Immature natural killer cell (primary cell): ENCODE measurements at regions not wholly inside any gene's neighbourhood (a gene's known extent, or its start where the extent isn't known, plus 50 kb on each side); places are given as distances from the start of the nearest gene placed in this dataset.

Source experiments
- DNase-seq, 3 donors: peaks; one replicate each; pipeline ENCODE4 v3.0.0; 2022; ENCODE audit warnings: mixed read lengths in 1 of 3
- H3K27ac Mint-ChIP-seq, 6 donors: one replicate each; pipeline ENCODE4 v1.8.0; 2020; ENCODE audit warnings: mixed read lengths in 6 of 6, mild to moderate bottlenecking in 5 of 6, inconsistent platforms in 4 of 6, moderate library complexity in 3 of 6
- H3K27me3 Mint-ChIP-seq, 3 donors: one replicate each; pipeline ENCODE4 v1.8.0; 2020 to 2021; ENCODE audit warnings: low read depth in 3 of 3, mild to moderate bottlenecking in 3 of 3, mixed read lengths in 3 of 3, moderate library complexity in 3 of 3, inconsistent platforms in 1 of 3
- H3K36me3 Mint-ChIP-seq, 3 donors: one replicate each; pipeline ENCODE4 v1.8.0; 2020; ENCODE audit warnings: mixed read lengths in 3 of 3, inconsistent platforms in 2 of 3, mild to moderate bottlenecking in 2 of 3
- H3K4me1 Mint-ChIP-seq, 2 donors: one replicate each; pipeline ENCODE4 v1.8.0; 2020; ENCODE audit warnings: inconsistent platforms in 2 of 2, mild to moderate bottlenecking in 2 of 2, mixed read lengths in 2 of 2, moderate library complexity in 1 of 2
- H3K4me3 Mint-ChIP-seq, 5 donors: one replicate each; pipeline ENCODE4 v1.8.0; 2020; ENCODE audit warnings: mild to moderate bottlenecking in 5 of 5, mixed read lengths in 5 of 5, inconsistent platforms in 3 of 5, moderate library complexity in 3 of 5
- H3K9me3 Mint-ChIP-seq, 6 donors: one replicate each; pipeline ENCODE4 v1.8.0; 2020; ENCODE audit warnings: mild to moderate bottlenecking in 6 of 6, mixed read lengths in 6 of 6, inconsistent platforms in 4 of 6, moderate library complexity in 3 of 6

DNA sequence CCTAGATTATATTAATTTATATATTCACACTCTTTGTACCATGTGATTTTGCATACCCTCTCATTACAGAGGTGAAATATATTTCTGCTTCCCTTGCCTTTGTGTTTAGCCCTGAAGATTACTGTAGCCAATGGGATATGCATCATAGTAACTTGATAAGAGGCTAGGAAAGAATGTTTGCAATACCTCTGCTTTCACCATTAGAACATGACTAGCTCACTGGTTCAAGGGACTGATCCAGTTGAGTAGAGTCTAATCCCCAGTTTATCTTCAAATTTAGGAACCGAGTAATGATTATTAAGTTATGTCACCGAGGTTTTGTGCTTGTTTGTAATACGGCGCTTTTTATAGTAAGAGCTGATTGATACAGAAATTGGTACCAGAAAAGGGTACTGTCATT, 552.6 kb upstream of the GJE1 start:
- no peak for DNase-seq
- H3K27ac Mint-ChIP-seq = no peak overlapping the region
- no peak overlapping the region for H3K4me3 Mint-ChIP-seq
- H3K4me1 Mint-ChIP-seq = no peaks in the 10 kb centered on the region
- H3K27me3 Mint-ChIP-seq = peaks cover 0 to 3% (median 2%) of the 10 kb centered on the region in 3 donors
- H3K9me3 Mint-ChIP-seq = peaks cover 0 to 3% (median 0%) of the 10 kb centered on the region in 6 donors
- no peaks in the 10 kb centered on the region for H3K36me3 Mint-ChIP-seq

DNA sequence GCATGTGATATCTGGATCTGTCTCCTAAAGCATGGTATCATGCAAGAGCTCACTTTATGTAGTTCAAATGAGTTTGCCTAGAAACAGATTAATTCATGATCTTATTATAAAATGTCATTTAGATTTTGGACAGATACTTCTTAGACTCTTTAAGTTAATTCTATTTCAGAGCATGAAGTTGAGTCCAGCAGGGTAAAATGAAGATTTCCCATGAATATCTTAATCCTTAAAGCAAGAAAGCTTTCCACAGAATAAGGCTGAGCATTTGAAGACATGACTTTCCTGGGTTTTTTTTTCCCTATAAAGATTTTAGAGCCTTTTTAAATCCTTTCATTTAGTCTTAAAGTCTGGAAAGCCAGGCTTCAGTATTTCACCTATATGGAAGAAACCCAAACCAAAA, 556.0 kb upstream of the GJE1 start:
- no peak for DNase-seq
- no peak overlapping the region for H3K27ac Mint-ChIP-seq
- H3K9me3 Mint-ChIP-seq = no peaks in the 10 kb centered on the region
- peaks cover 0 to 5% (median 0%) of the 10 kb centered on the region in 3 donors for H3K27me3 Mint-ChIP-seq
- H3K4me1 Mint-ChIP-seq = no peaks in the 10 kb centered on the region
- no peak overlapping the region for H3K4me3 Mint-ChIP-seq
- no peaks in the 10 kb centered on the region for H3K36me3 Mint-ChIP-seq

GRCh38 chr6:141562851-141563763, 569.6 kb upstream of the GJE1 start:
- Mint-ChIP-seq H3K36me3 (peaks cover 0 to 4% (median 0%) of the 10 kb centered on the region in 3 donors), H3K27ac (peak overlapping the region; percentile 58 to 90 (median 76)), H3K4me3 (peak overlapping the region; percentile 85 to 94 (median 91)), H3K27me3 (peaks cover 0 to 2% (median 2%) of the 10 kb centered on the region in 3 donors), H3K9me3 (no peaks in the 10 kb centered on the region), H3K4me1 (peaks cover 12 to 14% of the 10 kb centered on the region in 2 donors)
- peak; percentile 59 to 75 (median 69) for DNase-seq

- Mint-ChIP-seq H3K9me3 (no peaks in the 10 kb centered on the region), H3K27ac (peak overlapping the region; percentile 58 to 90 (median 76)), H3K4me3 (peak overlapping the region; percentile 85 to 94 (median 91)), H3K4me1 (peaks cover 12 to 14% of the 10 kb centered on the region in 2 donors), H3K36me3 (peaks cover 0 to 4% (median 0%) of the 10 kb centered on the region in 3 donors), H3K27me3 (peaks cover 0 to 2% (median 2%) of the 10 kb centered on the region in 3 donors)
- peak in 1 of 3 donors; percentile 12 for DNase-seq
Measured at GRCh38 chr6:141562186-141562811, 570.4 kb upstream of the GJE1 start.

DNA sequence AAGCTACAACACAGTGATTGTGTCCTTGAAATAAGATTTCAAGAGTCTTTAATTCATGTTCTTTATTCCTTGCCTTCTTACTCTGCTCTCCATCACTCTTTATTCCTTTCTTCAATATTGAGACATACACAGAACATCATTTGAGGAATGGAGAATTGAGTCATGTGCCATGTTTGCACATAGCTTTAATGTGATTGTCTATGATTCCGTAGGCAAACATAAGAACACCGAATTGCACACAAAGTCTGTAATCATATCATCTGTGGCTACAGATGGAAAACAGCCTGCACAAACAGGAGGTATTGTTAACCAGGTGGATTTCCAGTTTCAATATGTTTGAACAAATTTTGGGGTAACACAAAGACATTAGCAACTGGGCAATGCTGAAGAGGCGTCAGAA, 571.6 kb upstream of the GJE1 start:
- DNase-seq = no peak
- Mint-ChIP-seq H3K27ac (peak overlapping the region in 1 of 6 donors; percentile 58), H3K27me3 (peaks cover 0 to 3% (median 2%) of the 10 kb centered on the region in 3 donors), H3K9me3 (no peaks in the 10 kb centered on the region), H3K4me3 (peak overlapping the region in 1 of 5 donors; percentile 44), H3K4me1 (peaks cover 12 to 14% of the 10 kb centered on the region in 2 donors), H3K36me3 (peaks cover 0 to 4% (median 0%) of the 10 kb centered on the region in 3 donors)

DNA sequence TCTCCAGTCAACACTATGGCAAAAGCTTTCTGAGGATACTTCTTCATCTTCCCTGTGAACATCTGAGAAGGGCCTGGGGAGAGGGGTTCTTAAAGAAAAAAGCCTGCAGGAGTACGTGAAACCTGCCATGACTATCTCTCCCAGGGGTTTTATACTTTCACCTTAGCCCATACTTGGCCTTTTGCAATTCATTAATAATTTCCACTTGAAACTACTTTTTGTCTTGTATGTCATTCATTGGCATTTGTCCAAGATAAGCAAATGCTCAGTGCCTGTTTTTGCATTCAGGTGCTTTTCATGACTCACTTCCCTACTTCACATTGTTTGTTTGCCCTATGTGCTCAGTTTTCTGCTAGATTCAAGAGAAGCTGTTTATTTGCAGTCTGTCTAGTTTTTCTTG, 580.3 kb upstream of the GJE1 start:
- Mint-ChIP-seq H3K36me3 (peaks cover 0 to 8% (median 0%) of the 10 kb centered on the region in 3 donors), H3K9me3 (peaks cover 0 to 5% (median 1%) of the 10 kb centered on the region in 6 donors), H3K4me3 (no peak overlapping the region), H3K27ac (no peak overlapping the region), H3K27me3 (peaks cover 1 to 4% (median 3%) of the 10 kb centered on the region in 3 donors), H3K4me1 (peaks cover 1 to 16% of the 10 kb centered on the region in 2 donors)
- DNase-seq = no peak

GRCh38 chr6:141552031-141552430, 580.7 kb upstream of the GJE1 start:
- DNase-seq = no peak
- H3K36me3 Mint-ChIP-seq = peaks cover 0 to 8% (median 0%) of the 10 kb centered on the region in 3 donors
- H3K27ac Mint-ChIP-seq = no peak overlapping the region
- H3K4me3 Mint-ChIP-seq = no peak overlapping the region
- H3K9me3 Mint-ChIP-seq = peaks cover 0 to 5% (median 1%) of the 10 kb centered on the region in 6 donors
- peaks cover 0 to 4% (median 3%) of the 10 kb centered on the region in 3 donors for H3K27me3 Mint-ChIP-seq
- H3K4me1 Mint-ChIP-seq = peaks cover 1 to 16% of the 10 kb centered on the region in 2 donors

GRCh38 chr6:141551318-141551717, 581.4 kb upstream of the GJE1 start:
- Mint-ChIP-seq H3K9me3 (peaks cover 0 to 5% (median 1%) of the 10 kb centered on the region in 6 donors), H3K36me3 (peaks cover 0 to 8% (median 0%) of the 10 kb centered on the region in 3 donors), H3K27me3 (peaks cover 0 to 8% (median 4%) of the 10 kb centered on the region in 3 donors), H3K27ac (no peak overlapping the region), H3K4me1 (peaks cover 1 to 16% of the 10 kb centered on the region in 2 donors), H3K4me3 (no peak overlapping the region)
- no peak for DNase-seq

DNA sequence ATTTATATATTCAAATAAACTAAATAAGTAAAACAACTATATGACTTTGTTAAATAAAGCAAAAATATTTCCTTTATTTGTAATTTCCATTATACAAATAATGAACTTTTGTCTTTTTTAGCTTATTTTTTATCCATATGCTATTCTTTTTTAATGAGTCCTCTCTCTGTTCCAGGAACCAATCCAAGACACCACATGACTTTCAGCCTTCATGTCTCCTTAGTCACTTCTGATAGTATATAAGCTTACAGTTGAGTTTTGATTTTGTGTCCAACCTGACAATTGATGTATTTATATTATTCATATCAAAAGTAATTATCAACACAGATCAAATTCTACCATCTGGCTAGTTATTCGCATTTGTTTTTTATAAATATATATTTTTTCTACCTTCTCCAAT, 582.3 kb upstream of the GJE1 start:
- Mint-ChIP-seq H3K9me3 (peaks cover 0 to 5% (median 1%) of the 10 kb centered on the region in 6 donors), H3K4me1 (peaks cover 1 to 16% of the 10 kb centered on the region in 2 donors), H3K27me3 (peaks cover 0 to 9% (median 5%) of the 10 kb centered on the region in 3 donors), H3K36me3 (peaks cover 0 to 8% (median 0%) of the 10 kb centered on the region in 3 donors), H3K4me3 (no peak overlapping the region), H3K27ac (no peak overlapping the region)
- no peak for DNase-seq

DNA sequence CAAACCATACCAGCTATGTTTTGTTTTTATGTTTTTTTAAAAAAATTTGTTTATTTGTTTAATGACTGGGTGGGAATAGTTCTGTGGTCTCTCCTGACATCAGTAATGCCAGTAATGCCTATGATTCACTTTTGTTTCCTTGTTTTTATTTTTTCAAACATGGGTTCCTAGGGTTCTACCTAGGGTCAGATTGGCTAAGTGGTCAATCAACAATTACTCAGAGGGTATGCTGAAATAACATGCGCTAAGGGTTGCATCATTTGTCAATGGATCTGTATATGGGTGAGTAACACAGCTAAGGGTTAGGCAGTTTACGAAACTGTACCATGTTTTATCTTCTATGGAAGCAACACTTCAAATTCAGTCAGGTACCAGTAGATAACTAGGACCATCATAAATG, 583.8 kb upstream of the GJE1 start:
- no peak for DNase-seq
- H3K4me1 Mint-ChIP-seq = peaks cover 0 to 13% of the 10 kb centered on the region in 2 donors
- H3K27me3 Mint-ChIP-seq = peaks cover 0 to 8% (median 6%) of the 10 kb centered on the region in 3 donors
- H3K36me3 Mint-ChIP-seq = peaks cover 0 to 8% (median 0%) of the 10 kb centered on the region in 3 donors
- H3K4me3 Mint-ChIP-seq = no peak overlapping the region
- no peak overlapping the region for H3K27ac Mint-ChIP-seq
- peaks cover 0 to 3% (median 1%) of the 10 kb centered on the region in 6 donors for H3K9me3 Mint-ChIP-seq

- H3K27ac Mint-ChIP-seq = no peak overlapping the region
- no peaks in the 10 kb centered on the region for H3K4me1 Mint-ChIP-seq
- H3K36me3 Mint-ChIP-seq = no peaks in the 10 kb centered on the region
- peaks cover 0 to 3% (median 2%) of the 10 kb centered on the region in 3 donors for H3K27me3 Mint-ChIP-seq
- DNase-seq = no peak
- no peaks in the 10 kb centered on the region for H3K9me3 Mint-ChIP-seq
- no peak overlapping the region for H3K4me3 Mint-ChIP-seq
Measured at GRCh38 chr6:141541581-141542324, 591.0 kb upstream of the GJE1 start.

DNA sequence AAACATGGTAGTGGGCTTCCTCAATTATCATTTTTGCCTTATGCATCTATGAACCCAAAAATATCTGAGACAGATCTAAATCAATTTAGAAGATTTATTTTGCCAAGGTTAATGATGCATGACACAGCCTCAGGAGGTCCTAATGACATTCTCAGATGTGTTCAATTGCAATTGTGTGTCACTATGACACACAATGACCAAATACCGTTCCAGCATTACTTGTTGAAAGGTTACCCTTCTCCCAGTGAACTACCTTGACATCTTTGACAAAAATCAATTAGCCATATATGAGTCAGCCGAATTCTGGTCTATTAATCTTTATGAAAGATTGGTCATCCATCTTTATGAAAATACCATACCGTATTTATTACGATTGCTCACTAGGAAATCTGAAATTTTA, 592.5 kb upstream of the GJE1 start:
- Mint-ChIP-seq H3K36me3 (no peaks in the 10 kb centered on the region), H3K27me3 (peaks cover 0 to 1% (median 0%) of the 10 kb centered on the region in 3 donors), H3K4me1 (no peaks in the 10 kb centered on the region), H3K27ac (no peak overlapping the region), H3K9me3 (no peaks in the 10 kb centered on the region), H3K4me3 (no peak overlapping the region)
- DNase-seq = no peak

DNA sequence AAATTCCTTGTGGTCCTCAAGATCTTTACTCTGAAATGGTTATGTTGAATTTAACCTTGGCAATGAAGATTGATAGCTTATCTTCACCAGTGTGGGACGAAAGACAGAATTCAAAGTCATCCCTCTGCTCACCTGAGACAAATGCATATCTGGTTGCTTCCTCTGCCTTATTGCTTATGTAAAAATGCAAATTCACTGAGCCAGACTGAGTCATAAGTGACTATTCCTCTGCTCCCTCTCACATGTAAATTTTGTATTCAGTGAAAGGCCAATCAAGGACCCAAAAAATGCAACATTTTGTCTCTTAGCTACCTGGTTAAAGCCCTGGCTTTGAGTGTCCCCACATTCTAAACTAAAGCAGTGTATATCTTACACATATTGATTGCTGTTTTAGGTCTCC, 593.1 kb upstream of the GJE1 start:
- Mint-ChIP-seq H3K4me1 (no peaks in the 10 kb centered on the region), H3K36me3 (no peaks in the 10 kb centered on the region), H3K9me3 (no peaks in the 10 kb centered on the region), H3K4me3 (no peak overlapping the region), H3K27ac (no peak overlapping the region), H3K27me3 (peaks cover 0 to 2% (median 1%) of the 10 kb centered on the region in 3 donors)
- no peak for DNase-seq
